Activated naive CD4-positive, alpha-beta T cell treated with anti-CD3 and anti-CD28 coated beads, Interleukin-2, amount 50 U/mL, for 72 hours (primary cell): ENCODE measurements at regions not wholly inside any gene's neighbourhood (a gene's known extent, or its start where the extent isn't known, plus 50 kb on each side); places are given as distances from the start of the nearest gene placed in this dataset.

Experiments
- ATAC-seq, 2 donors: fragments of 150-1000 bp; cut with Tn5 transposase; 2 replicates each; pipeline ENCODE4 v1.10.0; 2021; ENCODE audit warnings: mild to moderate bottlenecking in 2 of 2, moderate library complexity in 2 of 2
- DNase-seq, 2 donors: peaks; one replicate each; pipeline ENCODE4 v3.0.0; 2021 to 2022; ENCODE audit warnings: low spot score in 2 of 2
- H3K27ac Mint-ChIP-seq, 2 donors: one replicate each; pipeline ENCODE4 v1.8.0; 2022; ENCODE audit warnings: mild to moderate bottlenecking in 2 of 2, mixed read lengths in 2 of 2
- H3K36me3 Mint-ChIP-seq, 2 donors: one replicate each; pipeline ENCODE4 v1.8.0; 2022; ENCODE audit warnings: mixed read lengths in 2 of 2
- H3K9me3 Mint-ChIP-seq, 2 donors: one replicate each; pipeline ENCODE4 v1.8.0; 2022; ENCODE audit warnings: mixed read lengths in 2 of 2

DNA sequence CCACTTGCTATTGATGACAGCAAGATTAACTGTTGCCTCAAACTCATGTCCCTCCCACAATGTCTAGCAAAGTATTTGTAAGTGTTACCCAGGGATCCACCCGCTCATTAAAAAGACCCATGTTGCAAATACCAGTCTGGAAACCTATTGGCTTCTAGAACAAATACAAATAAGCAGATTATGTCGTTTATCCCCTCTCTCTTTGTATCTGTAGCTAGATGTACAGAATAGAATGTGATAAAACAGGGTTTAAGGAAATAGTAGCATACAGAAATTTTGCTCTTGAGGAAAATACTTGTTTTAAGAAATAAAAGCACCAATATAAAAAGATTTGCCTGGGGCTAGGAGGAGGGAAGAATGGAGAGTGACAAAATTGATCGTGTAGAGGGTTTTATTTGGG, 142.7 kb upstream of the ZIC3 start:
- no peaks in the 10 kb centered on the region for H3K9me3 Mint-ChIP-seq
- DNase-seq (no peak), ATAC-seq (no peak)
- peaks cover 0 to 4% of the 10 kb centered on the region in 2 donors for H3K36me3 Mint-ChIP-seq
- no peak overlapping the region for H3K27ac Mint-ChIP-seq

GRCh38 chrX:137418086-137418485, 147.8 kb upstream of the ZIC3 start:
- no peak for DNase-seq
- no peak overlapping the region for H3K27ac Mint-ChIP-seq
- no peaks in the 10 kb centered on the region for H3K36me3 Mint-ChIP-seq
- no peaks in the 10 kb centered on the region for H3K9me3 Mint-ChIP-seq
- ATAC-seq: no peak

GRCh38 chrX:137413190-137413589, 152.7 kb upstream of the ZIC3 start:
- ATAC-seq (no peak), DNase-seq (no peak)
- no peak overlapping the region for H3K27ac Mint-ChIP-seq
- no peaks in the 10 kb centered on the region for H3K36me3 Mint-ChIP-seq
- no peaks in the 10 kb centered on the region for H3K9me3 Mint-ChIP-seq

GRCh38 chrX:137405449-137406140, 160.3 kb upstream of the ZIC3 start:
- DNase-seq (no peak), ATAC-seq (no peak)
- Mint-ChIP-seq H3K9me3 (no peaks in the 10 kb centered on the region), H3K36me3 (no peaks in the 10 kb centered on the region), H3K27ac (no peak overlapping the region)

GRCh38 chrX:137401092-137401491, 164.8 kb upstream of the ZIC3 start:
- H3K27ac Mint-ChIP-seq: no peak overlapping the region
- DNase-seq: no peak
- H3K9me3 Mint-ChIP-seq: no peaks in the 10 kb centered on the region
- no peak for ATAC-seq
- no peaks in the 10 kb centered on the region for H3K36me3 Mint-ChIP-seq

- H3K36me3 Mint-ChIP-seq: no peaks in the 10 kb centered on the region
- ATAC-seq (no peak), DNase-seq (no peak)
- no peak overlapping the region for H3K27ac Mint-ChIP-seq
- H3K9me3 Mint-ChIP-seq: peaks cover 0 to 5% of the 10 kb centered on the region in 2 donors
Measured at GRCh38 chrX:137387646-137388045, 178.3 kb upstream of the ZIC3 start.

- DNase-seq: no peak
- no peaks in the 10 kb centered on the region for H3K9me3 Mint-ChIP-seq
- no peak for ATAC-seq
- H3K36me3 Mint-ChIP-seq: no peaks in the 10 kb centered on the region
- no peak overlapping the region for H3K27ac Mint-ChIP-seq
Measured at GRCh38 chrX:137366018-137366633, 199.8 kb upstream of the ZIC3 start.

- H3K27ac Mint-ChIP-seq: no peak overlapping the region
- ATAC-seq (no peak), DNase-seq (no peak)
- H3K9me3 Mint-ChIP-seq: no peaks in the 10 kb centered on the region
- no peaks in the 10 kb centered on the region for H3K36me3 Mint-ChIP-seq
Measured at GRCh38 chrX:137363559-137363958, 202.4 kb upstream of the ZIC3 start.

DNA sequence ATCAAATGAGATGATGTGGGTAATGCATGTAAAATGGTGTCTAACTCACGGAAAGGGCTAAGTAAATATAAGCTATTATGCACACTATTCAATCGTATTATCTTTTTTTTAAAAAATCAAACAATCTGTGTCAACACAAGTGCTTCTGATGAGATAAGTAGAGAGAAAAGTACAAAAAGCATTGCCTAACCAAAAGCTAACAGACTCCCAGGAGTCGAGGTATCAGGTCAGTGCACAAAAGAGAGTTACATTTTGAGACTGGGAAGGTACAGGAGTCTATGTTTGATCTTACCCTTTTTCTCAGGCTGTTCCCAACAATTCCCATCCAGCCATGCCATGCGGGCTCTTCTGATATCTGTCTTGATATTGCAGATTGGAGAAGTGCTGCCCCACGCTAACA, 203.3 kb upstream of the ZIC3 start:
- no peaks in the 10 kb centered on the region for H3K9me3 Mint-ChIP-seq
- no peak for DNase-seq
- H3K36me3 Mint-ChIP-seq: no peaks in the 10 kb centered on the region
- no peak overlapping the region for H3K27ac Mint-ChIP-seq
- ATAC-seq: no peak

DNA sequence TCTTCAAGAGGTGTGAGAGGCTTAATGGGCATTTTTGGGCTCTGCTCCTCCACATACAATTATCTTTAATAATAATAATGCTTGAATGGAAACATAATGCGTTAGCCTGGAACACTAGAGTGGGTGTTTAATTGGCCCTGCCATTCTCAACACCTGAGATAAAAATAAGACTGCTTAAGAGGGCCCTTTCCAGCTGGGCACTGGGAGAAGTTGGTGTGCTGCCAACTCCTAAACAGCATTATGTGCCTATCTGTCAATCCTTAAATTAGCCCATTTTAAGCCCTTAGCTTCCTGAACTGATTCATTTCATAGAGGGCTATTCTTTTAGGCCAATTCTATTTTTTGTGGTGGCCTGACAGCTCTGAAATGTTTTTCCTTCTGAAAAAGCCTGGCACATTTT, 211.1 kb upstream of the ZIC3 start:
- Mint-ChIP-seq H3K9me3 (no peaks in the 10 kb centered on the region), H3K36me3 (no peaks in the 10 kb centered on the region), H3K27ac (no peak overlapping the region)
- no peak for ATAC-seq
- DNase-seq: no peak

DNA sequence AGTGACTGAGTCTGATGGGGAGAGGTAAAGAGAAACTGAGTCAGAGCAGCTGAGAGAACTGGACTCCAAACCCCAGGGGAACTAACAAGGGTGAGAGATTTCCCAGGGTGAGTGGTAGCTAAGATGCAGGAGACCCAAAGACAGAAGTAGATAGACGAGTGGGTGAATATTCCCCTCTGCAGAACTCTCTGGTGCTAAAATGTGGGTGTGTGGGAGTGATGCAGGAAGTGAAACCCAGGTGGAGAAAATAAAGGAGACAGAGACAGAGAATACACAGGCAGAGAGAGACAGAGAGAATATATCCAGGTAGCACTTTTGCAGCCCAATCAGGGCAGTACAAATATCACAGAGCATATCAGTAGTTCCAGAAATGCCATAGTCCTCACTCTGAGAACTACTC, 212.5 kb upstream of the ZIC3 start:
- no peaks in the 10 kb centered on the region for H3K36me3 Mint-ChIP-seq
- no peak for ATAC-seq
- DNase-seq: no peak
- H3K9me3 Mint-ChIP-seq: no peaks in the 10 kb centered on the region
- H3K27ac Mint-ChIP-seq: no peak overlapping the region

GRCh38 chrX:137352101-137352660, 213.7 kb upstream of the ZIC3 start:
- ATAC-seq (no peak), DNase-seq (no peak)
- Mint-ChIP-seq H3K9me3 (no peaks in the 10 kb centered on the region), H3K27ac (no peak overlapping the region), H3K36me3 (no peaks in the 10 kb centered on the region)

GRCh38 chrX:137342969-137343368, 223.0 kb upstream of the ZIC3 start:
- ATAC-seq (no peak), DNase-seq (no peak)
- H3K36me3 Mint-ChIP-seq: no peaks in the 10 kb centered on the region
- H3K27ac Mint-ChIP-seq: no peak overlapping the region
- no peaks in the 10 kb centered on the region for H3K9me3 Mint-ChIP-seq

DNA sequence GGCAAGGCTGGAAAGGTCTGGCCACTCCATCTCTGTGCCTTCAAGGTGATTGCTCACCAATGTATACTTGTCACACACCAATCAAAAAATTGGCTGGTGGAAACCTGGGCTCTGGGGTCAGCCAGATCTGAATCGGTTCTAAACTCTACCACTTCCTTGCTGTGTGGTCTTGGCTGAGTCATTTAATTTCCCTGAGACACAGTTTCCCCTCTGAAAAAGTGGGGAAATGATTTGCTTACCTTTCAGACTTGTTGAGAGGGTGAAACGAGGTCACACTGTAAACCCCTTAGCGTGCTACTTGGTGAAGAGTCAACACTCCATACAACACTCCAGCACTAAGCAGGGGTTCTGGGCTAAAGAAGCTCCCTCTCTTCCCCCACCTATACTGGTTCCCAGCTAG, 252.3 kb upstream of the ZIC3 start:
- DNase-seq: peak in 1 of 2 donors; percentile 2
- Mint-ChIP-seq H3K27ac (no peak overlapping the region), H3K36me3 (peaks cover 0 to 7% of the 10 kb centered on the region in 2 donors), H3K9me3 (peaks cover 4% of the 10 kb centered on the region in 2 donors)
- peak; percentile 75 to 84 for ATAC-seq

DNA sequence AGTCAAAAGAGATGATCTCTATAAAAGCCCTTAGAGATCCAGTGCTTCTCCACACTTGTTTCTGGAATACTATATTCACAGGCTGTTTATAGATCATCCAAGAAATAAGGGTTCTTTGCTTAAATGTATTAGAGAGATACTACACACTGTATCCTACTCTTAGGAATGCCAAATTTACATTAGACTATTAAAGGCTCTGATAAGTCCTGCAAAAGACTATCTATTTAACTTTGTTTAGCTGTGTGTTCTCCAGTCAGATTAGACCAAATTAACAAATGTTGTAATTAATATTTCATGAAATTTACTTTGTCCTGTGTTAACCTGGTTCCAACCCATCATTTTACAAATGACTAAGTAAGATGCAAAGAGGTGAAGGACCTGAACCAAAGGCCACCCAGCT, 260.5 kb upstream of the ZIC3 start:
- no peak for ATAC-seq

DNA sequence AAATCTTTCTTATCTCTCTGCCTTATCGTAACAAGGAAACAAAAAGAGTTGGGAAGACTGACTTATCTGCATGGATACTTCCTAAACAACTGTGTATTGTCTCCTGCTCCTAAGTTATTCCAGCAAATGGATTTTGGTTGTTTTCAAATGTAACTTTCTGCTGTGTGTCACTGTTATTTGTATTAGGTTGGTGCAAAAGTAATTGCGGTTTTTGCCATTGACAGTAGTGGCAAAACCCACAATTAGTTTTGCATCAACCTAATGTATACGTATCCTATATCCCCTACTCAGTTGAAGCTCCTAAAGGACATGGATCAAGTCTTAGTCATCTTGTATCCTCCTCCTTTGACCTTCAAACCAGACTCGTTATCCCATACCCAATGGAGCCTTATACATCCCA, 263.4 kb upstream of the GPR101 start:
- Mint-ChIP-seq H3K36me3 (no peaks in the 10 kb centered on the region), H3K9me3 (no peaks in the 10 kb centered on the region), H3K27ac (no peak overlapping the region)
- DNase-seq (no peak), ATAC-seq (no peak)

More for the DNA sequence above, 260.5 kb upstream of the ZIC3 start:
- DNase-seq: no peak
- no peak overlapping the region for H3K27ac Mint-ChIP-seq
- no peaks in the 10 kb centered on the region for H3K36me3 Mint-ChIP-seq
- H3K9me3 Mint-ChIP-seq: peaks cover 5 to 10% of the 10 kb centered on the region in 2 donors

- Mint-ChIP-seq H3K9me3 (no peaks in the 10 kb centered on the region), H3K36me3 (no peaks in the 10 kb centered on the region), H3K27ac (no peak overlapping the region)
- no peak for ATAC-seq
- no peak for DNase-seq
Measured at GRCh38 chrX:137290011-137290410, 256.2 kb upstream of the GPR101 start.

DNA sequence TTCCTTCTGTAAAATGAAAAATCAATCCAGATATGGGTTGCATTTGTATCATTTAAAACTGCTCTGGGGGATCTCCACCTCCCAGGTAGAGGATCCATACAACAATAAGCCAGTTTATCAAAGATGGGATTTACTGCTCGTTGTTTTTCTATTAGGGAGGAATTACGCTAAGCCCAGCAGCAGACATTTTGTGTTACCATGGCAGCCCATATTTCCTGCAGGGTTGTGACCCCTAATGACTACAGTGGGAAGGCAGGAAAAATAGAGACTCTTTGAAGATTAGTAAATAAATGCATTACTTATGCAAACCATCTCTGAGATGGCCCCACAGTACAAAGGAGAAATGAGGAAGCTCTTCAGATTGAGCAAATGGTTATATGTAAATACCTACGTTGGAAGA, 253.4 kb upstream of the GPR101 start:
- H3K36me3 Mint-ChIP-seq: no peaks in the 10 kb centered on the region
- DNase-seq (no peak), ATAC-seq (no peak)
- no peaks in the 10 kb centered on the region for H3K9me3 Mint-ChIP-seq
- no peak overlapping the region for H3K27ac Mint-ChIP-seq
